Retina (tissue), 1 donor: ENCODE measurements at regions not wholly inside any gene's neighbourhood (a gene's known extent, or its start where the extent isn't known, plus 50 kb on each side); places are given as distances from the start of the nearest gene placed in this dataset.
"Not testable (repeated sequence)": the region's sequence is repeated elsewhere in the genome, so short reads cannot be mapped to it uniquely, and the experiment has no call there.

Source experiments
- DNase-seq: peaks from one replicate; pipeline ENCODE4 v3.0.0-alpha.2; 2016

DNA sequence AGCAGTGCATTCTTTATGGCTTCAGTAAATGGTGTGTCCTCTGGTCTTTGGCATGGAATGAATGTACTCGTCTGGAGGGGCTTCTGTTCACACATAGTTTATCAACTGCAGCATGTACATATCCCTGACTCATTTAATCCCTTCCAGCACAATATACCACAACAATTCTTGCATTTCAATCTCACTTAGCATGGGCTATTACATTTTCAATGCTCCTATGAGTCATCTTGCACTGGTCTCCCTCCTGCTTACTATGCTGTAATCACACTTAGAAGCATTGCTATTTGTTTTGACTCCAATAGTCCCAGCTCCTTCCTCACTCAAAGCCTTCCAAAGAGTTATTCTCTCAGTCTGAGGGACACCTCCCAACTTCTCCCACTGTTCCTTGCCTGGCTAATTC lies 180.9 kb upstream of the NUDT10 start:
- no peak for DNase-seq

DNA sequence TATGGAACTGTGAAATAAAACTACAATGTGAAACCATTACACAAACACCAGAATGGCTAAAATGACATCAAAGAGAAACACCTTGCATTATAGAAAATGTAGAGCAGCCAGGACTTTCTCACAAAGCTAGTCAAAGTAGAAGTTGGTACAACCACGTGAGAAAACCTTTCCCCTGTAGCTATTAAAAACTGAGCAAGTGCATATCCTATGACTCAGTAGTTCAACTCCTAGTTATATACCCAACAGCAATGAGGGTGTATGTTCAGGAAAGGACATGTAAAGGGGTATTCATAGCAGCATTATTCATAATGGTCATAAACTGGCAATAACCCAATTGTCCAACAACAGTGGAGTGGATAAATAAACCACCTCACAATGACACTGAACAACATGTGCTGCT lies 177.5 kb upstream of the NUDT10 start:
- no peak for DNase-seq

DNA sequence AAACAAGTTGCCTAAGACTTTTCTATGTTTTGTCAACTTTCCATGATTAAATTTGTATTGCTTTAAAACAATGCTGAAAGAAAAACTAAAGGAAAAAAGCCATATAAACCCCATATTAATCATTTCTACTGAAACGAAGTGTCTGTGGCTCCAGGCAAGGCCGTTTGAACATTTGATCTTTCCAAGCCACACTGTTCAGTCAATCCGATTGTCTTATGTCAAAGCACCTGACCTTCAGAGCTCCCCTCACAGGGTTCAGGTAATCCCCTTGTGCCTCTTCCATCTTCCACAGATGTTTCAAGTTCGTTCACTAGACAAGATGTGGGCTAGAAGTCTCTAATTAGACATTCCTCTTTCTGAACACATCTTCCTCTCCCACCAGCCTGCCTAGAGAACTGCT lies 177.1 kb upstream of the NUDT10 start:
- DNase-seq, result no peak

DNA sequence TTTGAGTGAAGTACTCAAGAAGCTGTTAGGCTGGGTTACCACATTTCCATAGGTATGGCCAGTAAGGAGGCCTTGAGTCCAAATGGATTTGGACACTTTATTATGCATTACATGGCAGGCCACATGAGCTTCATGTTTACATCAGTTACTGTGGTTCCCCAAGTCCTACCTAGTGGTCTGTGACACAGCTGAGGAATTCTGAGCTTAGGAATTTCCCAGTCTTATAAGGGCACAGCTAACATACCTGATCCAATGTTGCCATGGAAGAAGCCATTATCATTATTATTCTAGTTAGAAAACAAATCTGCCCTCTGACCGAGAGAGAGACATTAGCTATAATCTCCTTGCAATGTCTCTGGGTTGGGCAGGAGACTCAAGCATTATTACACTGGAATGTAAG lies 174.4 kb upstream of the NUDT10 start:
- DNase-seq, result no peak

DNA sequence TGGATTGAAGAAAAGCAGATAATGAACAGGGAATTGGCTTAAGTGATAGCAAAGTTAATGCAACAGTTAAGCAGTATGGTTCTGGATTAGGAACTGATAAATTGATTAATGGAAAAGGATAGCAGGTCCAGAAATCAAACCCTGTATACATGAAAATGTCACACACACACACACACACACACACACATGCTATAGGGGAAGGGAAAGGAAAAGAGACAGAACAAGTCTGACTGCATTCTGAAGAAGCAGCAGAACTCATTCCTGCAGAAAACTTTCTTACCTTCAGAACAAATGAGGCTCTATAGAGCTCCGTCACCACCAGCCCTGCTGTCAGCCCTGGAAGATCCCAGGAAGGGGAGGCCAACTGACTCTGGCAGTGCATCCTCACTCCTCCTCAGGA lies 173.2 kb upstream of the NUDT10 start:
- DNase-seq, result not testable (repeated sequence)

DNA sequence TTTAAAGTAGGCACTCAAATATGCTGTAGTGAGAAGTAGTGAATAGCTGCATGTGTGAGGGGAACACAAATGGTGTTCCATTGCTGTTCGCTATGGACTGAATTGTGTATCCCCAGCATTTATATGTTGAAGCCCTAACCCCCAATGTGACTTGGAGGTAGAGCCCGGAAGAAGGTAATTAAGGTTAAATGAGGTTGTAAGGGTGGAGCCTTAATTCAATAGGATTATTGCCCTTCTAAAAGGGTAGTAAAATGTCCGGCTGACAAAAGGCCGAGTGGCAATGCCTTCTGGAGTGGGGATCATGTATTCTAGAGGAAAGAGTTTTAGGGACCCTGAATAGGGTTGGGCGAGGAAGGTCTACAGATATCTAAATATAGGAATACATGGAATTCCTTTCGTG lies 168.9 kb upstream of the NUDT10 start:
- DNase-seq, result no peak

DNA sequence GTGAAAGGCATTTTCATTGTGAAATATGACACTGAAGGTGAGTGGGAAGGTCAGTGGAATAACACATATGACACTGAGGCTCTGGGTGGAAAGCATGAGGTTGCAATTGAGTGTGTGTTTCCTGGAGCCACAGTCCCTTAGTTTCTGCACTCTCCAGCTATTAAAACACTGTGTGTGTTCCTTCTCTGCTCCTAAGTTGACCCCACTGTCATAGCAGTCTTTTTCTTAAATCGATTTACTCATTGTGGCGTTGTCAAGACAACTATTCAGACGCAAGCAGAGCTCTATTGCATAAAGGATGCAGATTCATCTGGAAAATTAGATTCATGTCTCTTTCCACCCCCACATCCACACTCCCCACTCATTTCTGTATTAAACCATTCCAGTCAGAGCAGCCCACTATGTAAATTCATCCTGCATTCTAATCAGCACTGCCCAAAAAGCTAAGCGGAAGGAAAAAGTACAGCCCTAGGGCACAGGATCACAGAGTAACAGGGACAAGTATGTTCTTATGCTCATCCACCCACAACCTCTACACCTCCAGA lies 154.2 kb upstream of the NUDT10 start:
- not testable (repeated sequence) for DNase-seq

DNA sequence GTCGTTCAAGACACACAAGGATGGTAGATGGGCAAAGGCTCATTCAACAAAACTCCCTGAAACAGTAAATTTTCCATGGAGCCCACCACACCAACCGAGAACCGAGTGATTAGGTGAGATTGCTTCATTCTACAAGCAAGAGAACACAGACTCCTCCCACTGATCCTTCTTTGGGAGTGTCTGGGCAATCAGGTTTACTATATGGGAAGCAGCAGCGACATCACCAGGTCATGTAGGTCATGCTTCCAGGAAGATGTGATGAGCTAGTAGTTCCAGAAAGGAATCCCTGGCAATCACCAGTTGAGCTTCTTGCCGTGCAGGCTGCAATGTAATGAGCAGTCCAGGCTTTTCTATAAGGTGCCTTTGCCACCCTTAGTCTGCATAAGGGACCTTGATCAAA lies 152.8 kb upstream of the NUDT10 start:
- not testable (repeated sequence) for DNase-seq

DNA sequence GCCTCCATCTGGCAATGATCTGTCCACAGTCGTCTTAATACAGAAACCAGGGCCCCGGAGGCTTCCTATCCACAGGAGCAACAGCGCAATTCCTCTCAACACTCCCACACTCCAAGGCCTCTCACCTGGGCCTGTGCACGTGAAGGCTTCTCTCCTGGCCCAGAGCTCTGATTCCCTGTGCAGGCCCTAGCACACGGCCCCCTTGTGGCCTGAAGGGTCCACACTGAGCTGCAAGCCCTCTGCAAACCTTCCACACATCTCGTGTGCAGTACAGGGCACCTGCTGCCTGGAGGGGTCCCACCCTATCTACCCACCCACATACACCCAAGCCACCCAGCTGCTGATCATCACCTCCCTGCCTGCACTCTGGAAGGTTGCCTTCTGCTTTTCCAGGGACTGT lies 150.1 kb upstream of the NUDT10 start:
- no peak for DNase-seq

DNA sequence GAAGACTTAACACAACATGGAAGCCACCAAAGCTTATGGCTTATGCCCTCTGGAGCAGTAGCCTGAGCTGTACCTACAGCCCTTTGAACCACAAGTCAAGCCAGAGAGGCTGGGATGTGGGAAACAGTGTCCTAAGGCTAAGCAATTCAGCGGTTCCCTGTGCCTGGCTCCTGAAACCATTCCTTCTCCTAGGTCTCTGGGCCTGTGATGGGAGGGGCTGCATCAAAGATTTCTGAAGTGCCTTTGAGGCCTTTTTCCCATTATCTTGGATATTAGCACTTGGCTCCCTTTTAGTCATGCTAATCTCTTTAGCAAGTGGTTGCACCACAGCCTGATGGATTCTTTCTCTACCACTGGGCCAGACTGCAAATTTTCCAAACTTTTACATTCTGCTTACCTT lies 140.5 kb upstream of the NUDT10 start:
- DNase-seq, result no peak

DNA sequence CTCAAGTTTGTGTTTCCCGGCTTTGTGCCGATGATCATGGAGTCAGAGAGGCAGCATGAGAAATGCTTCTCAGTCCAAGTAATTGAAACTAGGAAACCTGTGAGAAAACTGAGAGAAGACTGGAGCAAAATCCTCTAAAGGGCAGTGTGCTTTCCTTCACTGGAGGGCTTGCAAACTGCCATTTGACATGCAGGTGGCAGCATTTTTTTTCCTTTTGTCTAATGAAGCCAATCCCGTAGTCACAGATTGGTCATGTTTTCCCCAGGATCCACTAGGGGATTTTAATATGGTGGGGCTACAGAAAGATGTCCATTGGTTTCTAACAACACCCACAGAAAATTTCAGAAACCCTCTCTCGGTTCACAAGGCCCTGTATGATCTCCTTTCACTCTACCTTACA lies 117.4 kb upstream of the NUDT10 start:
- peak; percentile 1 for DNase-seq

DNA sequence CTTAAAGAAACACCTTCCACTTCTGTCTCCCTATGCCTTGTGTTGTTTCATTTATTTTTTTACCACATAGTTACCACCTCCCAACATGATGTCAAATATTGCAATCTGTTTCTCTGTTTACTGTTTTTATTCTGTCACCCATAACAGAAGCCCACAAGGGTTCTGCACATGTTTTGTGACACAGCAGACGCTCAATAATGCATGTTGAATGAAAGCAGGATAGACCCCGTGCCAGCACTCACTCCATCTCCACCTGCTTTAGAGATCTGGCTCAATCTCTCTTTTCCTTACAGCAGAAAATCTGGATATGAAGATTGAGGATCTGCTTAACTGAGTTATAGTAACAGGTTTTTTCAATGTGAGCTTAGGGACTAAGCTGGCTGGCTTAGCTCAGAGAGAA lies 116.8 kb upstream of the NUDT10 start:
- no peak for DNase-seq

DNA sequence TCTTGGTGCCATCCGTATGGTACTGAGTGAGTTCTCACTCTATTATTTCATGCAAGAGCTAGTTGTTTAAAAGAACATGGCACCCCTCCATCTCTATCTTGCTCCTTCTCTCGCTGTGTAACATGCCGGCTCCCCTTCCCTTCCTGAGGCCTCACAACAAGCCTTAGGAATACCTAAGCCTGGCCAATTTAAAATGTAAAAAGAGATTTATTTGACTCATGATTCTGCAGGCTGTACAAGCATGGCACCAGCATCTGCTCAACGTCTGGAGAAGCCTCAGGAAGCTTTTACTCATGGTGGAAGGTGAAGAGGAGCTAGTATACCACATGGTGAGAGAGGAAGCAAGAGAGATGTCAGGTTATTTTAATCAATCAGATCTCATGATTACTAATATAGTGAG lies 90.4 kb upstream of the NUDT10 start:
- no peak for DNase-seq

DNA sequence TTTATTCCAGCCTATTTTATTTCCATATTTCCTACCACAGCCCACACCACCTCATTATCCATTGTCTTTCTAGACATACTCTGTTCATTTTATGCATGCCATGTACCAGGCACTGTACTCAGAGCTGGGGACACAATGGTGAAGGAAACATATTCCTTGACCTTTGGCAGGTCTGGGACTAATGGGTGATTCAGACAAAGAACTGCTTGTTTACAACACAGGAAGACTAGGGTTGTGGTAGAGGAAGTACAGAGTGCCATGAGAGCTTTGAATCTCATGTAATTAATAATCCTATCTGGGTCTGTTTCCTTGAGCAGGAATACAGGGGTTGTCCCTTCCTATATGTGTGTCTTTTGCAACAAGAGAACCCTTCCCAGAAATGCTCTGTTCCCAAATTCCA lies 75.1 kb upstream of the NUDT10 start:
- no peak for DNase-seq

DNA sequence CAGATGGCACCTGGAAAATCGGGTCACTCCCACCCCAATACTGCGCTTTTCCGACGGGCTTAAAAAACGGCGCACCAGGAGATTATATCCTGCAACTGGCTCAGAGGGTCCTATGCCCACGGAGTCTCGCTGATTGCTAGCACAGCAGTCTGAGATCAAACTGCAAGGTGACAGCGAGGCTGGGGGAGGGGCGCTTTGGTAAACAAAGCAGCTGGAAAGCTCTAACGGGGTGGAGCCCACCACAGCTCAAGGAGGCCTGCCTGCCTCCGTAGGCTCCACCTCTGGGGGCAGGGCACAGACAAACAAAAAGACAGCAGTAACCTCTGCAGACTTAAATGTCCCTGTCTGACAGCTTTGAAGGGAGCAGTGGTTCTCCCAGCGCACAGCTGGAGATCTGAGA lies 70.4 kb upstream of the NUDT10 start:
- not testable (repeated sequence) for DNase-seq

DNA sequence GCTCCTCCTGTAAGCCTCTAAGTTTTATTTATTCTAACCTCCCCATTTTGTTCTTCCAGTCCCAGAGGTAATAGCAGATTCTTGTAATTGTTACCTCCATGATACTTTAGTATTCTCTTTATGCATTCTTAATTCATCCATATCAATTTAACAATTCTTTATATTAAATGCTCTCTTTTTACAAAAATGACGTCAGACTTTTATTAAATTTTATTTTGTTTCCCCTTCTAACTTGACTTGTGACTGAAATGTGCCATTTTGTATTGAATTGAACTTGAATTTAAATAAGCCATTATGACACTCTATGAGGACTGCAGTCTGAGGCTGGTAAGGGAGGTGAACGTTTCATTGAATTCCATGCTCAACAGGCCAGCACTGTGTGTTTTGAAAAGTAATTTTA lies 60.0 kb upstream of the NUDT10 start:
- no peak for DNase-seq

DNA sequence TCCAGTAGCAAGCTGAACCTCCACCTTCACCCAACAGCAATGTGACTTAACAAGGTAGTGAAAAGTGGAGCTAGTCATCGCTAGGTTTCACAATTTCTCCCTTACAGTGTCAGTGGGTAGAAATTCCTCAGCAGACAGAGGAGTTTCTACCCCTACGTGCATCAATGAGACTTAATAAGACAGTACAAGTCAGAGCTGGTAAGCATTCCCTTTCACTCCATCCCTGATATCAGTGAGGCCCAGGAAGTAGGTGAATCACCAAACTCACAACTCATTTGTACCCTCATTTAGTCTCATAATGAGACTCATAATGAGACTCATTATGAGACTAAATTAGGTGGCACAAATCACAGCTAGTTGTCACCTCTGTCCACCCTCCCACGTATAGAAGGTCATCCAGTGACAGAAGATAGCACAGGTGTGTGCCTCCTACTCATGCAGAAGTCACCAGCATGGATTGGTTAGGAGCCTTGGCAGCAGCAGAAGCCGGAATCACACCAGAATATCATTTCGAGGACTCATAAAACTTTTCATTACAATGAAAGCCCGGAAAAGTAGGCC lies 50.8 kb upstream of the NUDT10 start:
- no peak for DNase-seq
